ENCODE measurements at regions not wholly inside any gene's neighbourhood (a gene's known extent, or its start where the extent isn't known, plus 50 kb on each side); places are given as distances from the start of the nearest gene placed in this dataset.

GRCh38 chr1:239603530-239603929, 217.2 kb downstream of the CHRM3 start:
- DNase-seq (ENCODE audit: low spot score): no peak

GRCh38 chr1:239606850-239607400, 220.6 kb downstream of the CHRM3 start:
- DNase-seq (ENCODE audit: low spot score): no peak

GRCh38 chr1:239608469-239608868, 222.1 kb downstream of the CHRM3 start:
- DNase-seq (ENCODE audit: low spot score): no peak

- DNase-seq (ENCODE audit: low spot score): no peak
These were observed 226.0 kb downstream of the CHRM3 start for GRCh38 chr1:239612379-239612778.

GRCh38 chr1:239616673-239617072, 230.3 kb downstream of the CHRM3 start:
- DNase-seq (ENCODE audit: low spot score): no peak

GRCh38 chr1:239617259-239617658, 230.9 kb downstream of the CHRM3 start:
- no peak for DNase-seq (ENCODE audit: low spot score)

GRCh38 chr1:239617731-239618130, 231.4 kb downstream of the CHRM3 start:
- no peak for DNase-seq (ENCODE audit: low spot score)

GRCh38 chr1:239619190-239619589, 232.8 kb downstream of the CHRM3 start:
- no peak for DNase-seq (ENCODE audit: low spot score)

GRCh38 chr1:239630767-239631166, 244.4 kb downstream of the CHRM3 start:
- DNase-seq (ENCODE audit: low spot score): no peak

- no peak for DNase-seq (ENCODE audit: low spot score)
These were observed 247.1 kb downstream of the CHRM3 start for GRCh38 chr1:239633432-239633831.

GRCh38 chr1:239635276-239635675, 248.9 kb downstream of the CHRM3 start:
- no peak for DNase-seq (ENCODE audit: low spot score)

GRCh38 chr1:239636347-239636746, 250.0 kb downstream of the CHRM3 start:
- no peak for DNase-seq (ENCODE audit: low spot score)

- DNase-seq (ENCODE audit: low spot score): no peak
These were observed 258.2 kb downstream of the CHRM3 start for GRCh38 chr1:239644604-239645003.

- no peak for DNase-seq (ENCODE audit: low spot score)
These were observed 260.7 kb downstream of the CHRM3 start for GRCh38 chr1:239647045-239647444.

GRCh38 chr1:239647964-239648632, 261.7 kb downstream of the CHRM3 start:
- DNase-seq (ENCODE audit: low spot score): no peak

- no peak for DNase-seq (ENCODE audit: low spot score)
These were observed 268.7 kb downstream of the CHRM3 start for GRCh38 chr1:239655023-239655422.

- no peak for DNase-seq (ENCODE audit: low spot score)
These were observed 270.9 kb downstream of the CHRM3 start for GRCh38 chr1:239657291-239657690.

GRCh38 chr1:239662950-239663349, 276.6 kb downstream of the CHRM3 start:
- no peak for DNase-seq (ENCODE audit: low spot score)

- DNase-seq (ENCODE audit: low spot score): no peak
These were observed 285.9 kb downstream of the CHRM3 start for GRCh38 chr1:239672256-239672655.

GRCh38 chr1:239675735-239676134, 289.4 kb downstream of the CHRM3 start:
- DNase-seq (ENCODE audit: low spot score): no peak

- DNase-seq (ENCODE audit: low spot score): no peak
These were observed 290.3 kb downstream of the CHRM3 start for GRCh38 chr1:239676522-239677273.

- DNase-seq (ENCODE audit: low spot score): no peak
These were observed 291.0 kb downstream of the CHRM3 start for GRCh38 chr1:239677362-239677761.

- no peak for DNase-seq (ENCODE audit: low spot score)
These were observed 291.8 kb downstream of the CHRM3 start for GRCh38 chr1:239678181-239678580.

All from HuH-7 (cell line).